K562 (cell line): ENCODE measurements at regions not wholly inside any gene's neighbourhood (a gene's known extent, or its start where the extent isn't known, plus 50 kb on each side); places are given as distances from the start of the nearest gene placed in this dataset.

Experiments used
- ATAC-seq: fragments of 200-7000 bp; cut with Tn5 transposase; 3 replicates; pipeline ENCODE4 v1.9.1; 2020; ENCODE audit warnings: moderate library complexity
- BruUV-seq: library from RNA; stranded (reverse); fragments of 400-500 nt; replicated peaks from 2 replicates; lab custom pipeline; 2021; lab: Mats Ljungman, UMichigan
- CTCF ChIA-PET: fragments of 300-600 bp; formaldehyde crosslinking; extraction: SDS; loops from one replicate; lab custom pipeline; 2021; ENCODE audit warnings: low intra/inter-chr PET ratio; lab: Yijun Ruan, JAX
- POLR2A ChIA-PET: fragments of 300-600, 350-650 bp; sonication (Branson Sonifier 250); formaldehyde crosslinking; extraction: SDS; loops from one replicate; lab custom pipeline; 2021; ENCODE audit warnings: antibody characterized with exemption, inconsistent platforms; lab: Yijun Ruan, JAX
- DNase-seq, 4 experiments: peaks; one replicate each; pipeline versions ENCODE4 v3.0.0 to v3.0.0-alpha.2; 2011 to 2018; ENCODE audit warnings: low spot score in 3 of 4, mixed read lengths in 3 of 4; ENCODE audit errors: extremely low read depth in 1 of 4
- FAIRE-seq: peaks from 2 replicates; lab custom pipeline; 2011; peaks lifted over from hg19 to GRCh38; lab: Jason Lieb, UNC
- H2AFZ ChIP-seq: 2 replicates; pipeline ENCODE4 v1.6.0; 2011; ENCODE audit warnings: low read depth, low read length, control low read depth, inconsistent platforms
- H3K27ac ChIP-seq: fragments of 200-600 bp; 3 replicates; pipeline ENCODE4 v1.8.0; 2011; ENCODE audit warnings: low read depth, mild to moderate bottlenecking, control low read depth, inconsistent platforms, low read length, moderate library complexity, mixed read lengths; ENCODE audit errors: extremely low read depth
- H3K27me3 ChIP-seq, 2 experiments: fragments of 300-600 bp in 1 of 2; 2 replicates in 1 of 2; 3 replicates in 1 of 2; pipeline versions ENCODE4 v1.6.0 to v1.8.0; 2011; ENCODE audit warnings: inconsistent platforms in 2 of 2, low read length in 2 of 2, mild to moderate bottlenecking in 1 of 2, mixed read lengths in 1 of 2, moderate library complexity in 1 of 2; ENCODE audit not compliant: control insufficient read depth in 2 of 2, insufficient read depth in 2 of 2
- H3K36me3 ChIP-seq: fragments of 300-600 bp; 3 replicates; pipeline ENCODE4 v1.8.0; 2011; ENCODE audit warnings: mild to moderate bottlenecking, low read length, inconsistent platforms; ENCODE audit not compliant: control insufficient read depth, insufficient read depth
- H3K4me1 ChIP-seq, 2 experiments: fragments of 200-600 bp in 1 of 2; replicated peaks in 1 of 2; 2 replicates in 1 of 2; 3 replicates in 1 of 2; pipeline versions ENCODE4 v1.5.1 to v1.8.0; 2011; ENCODE audit warnings: inconsistent platforms in 2 of 2, low read length in 2 of 2, mild to moderate bottlenecking in 1 of 2, mixed read lengths in 1 of 2, moderate library complexity in 1 of 2; ENCODE audit not compliant: control insufficient read depth in 2 of 2, insufficient read depth in 2 of 2
- H3K4me2 ChIP-seq: 2 replicates; pipeline ENCODE4 v1.6.1; 2011; ENCODE audit warnings: low read length, control low read depth, inconsistent platforms, mixed read lengths; ENCODE audit not compliant: insufficient read depth
- H3K4me3 ChIP-seq: fragments of 200-600 bp; sonication (generic), shearing (Covaris generic); 2 replicates; pipeline ENCODE4 v1.5.1; 2016; ENCODE audit warnings: control low read depth, inconsistent platforms
- H3K79me2 ChIP-seq: fragments of 200-600 bp; 3 replicates; pipeline ENCODE4 v1.8.0; 2011; ENCODE audit warnings: low read length, inconsistent platforms; ENCODE audit not compliant: control insufficient read depth, insufficient read depth
- H3K9ac ChIP-seq, 2 experiments: 2 replicates each; pipeline versions ENCODE4 v1.6.0 to v1.6.1; 2011; ENCODE audit warnings: low read depth in 2 of 2, low read length in 2 of 2, control low read depth in 1 of 2, inconsistent platforms in 1 of 2, mild to moderate bottlenecking in 1 of 2, mixed read lengths in 1 of 2; ENCODE audit not compliant: insufficient read depth in 1 of 2
- H3K9me1 ChIP-seq: one replicate; pipeline ENCODE4 v1.6.0; 2011; ENCODE audit warnings: inconsistent platforms, mild to moderate bottlenecking, low read length, moderate library complexity; ENCODE audit not compliant: control insufficient read depth, insufficient read depth
- H3K9me3 ChIP-seq: replicated peaks from 2 replicates; pipeline ENCODE4 v1.5.1; 2011; ENCODE audit warnings: low read depth, low read length, inconsistent platforms; ENCODE audit not compliant: control insufficient read depth, insufficient read depth
- H4K20me1 ChIP-seq: replicated peaks from 2 replicates; pipeline ENCODE4 v1.6.1; 2011; ENCODE audit warnings: low read length, inconsistent platforms, mixed read lengths; ENCODE audit not compliant: control insufficient read depth, insufficient read depth
- BDP1 ChIP-seq: IDR thresholded peaks from 3 replicates; pipeline ENCODE4 v1.6.1; 2011; ENCODE audit not compliant: insufficient read length, insufficient read depth
- CAMTA2 ChIP-seq: fragments of 250-450 bp; sonication (Bioruptor Pico); conservative IDR thresholded peaks from 2 replicates; pipeline ENCODE4 v1.5.1; 2022
- CCAR2 ChIP-seq: fragments of 200-400 bp; formaldehyde crosslinking; IDR thresholded peaks from 2 replicates; pipeline ENCODE4 v1.6.1; 2017; ENCODE audit warnings: mild to moderate bottlenecking, low read depth, low read length
- CEBPG ChIP-seq, 3 experiments: fragments of 200-800 bp in 1 of 3; sonication (Bioruptor generic) in 1 of 3; sonication (generic) in 1 of 3; formaldehyde crosslinking in 1 of 3; IDR thresholded peaks in 2 of 3; conservative IDR thresholded peaks in 1 of 3; 2 replicates each; pipeline versions ENCODE4 v1.6.1 to v1.8.0; 2016 to 2022; ENCODE audit warnings: missing compliant biosample characterization in 2 of 3, missing genetic modification characterization in 2 of 3, mild to moderate bottlenecking in 1 of 3, missing genetic modification reagents in 1 of 3
- CREB1 ChIP-seq, 2 experiments: sonication (generic) in 1 of 2; formaldehyde crosslinking in 1 of 2; IDR thresholded peaks; 2 replicates each; pipeline versions ENCODE4 v1.6.1 to v1.8.0; 2012 to 2022; ENCODE audit warnings: inconsistent platforms in 1 of 2, mild to moderate bottlenecking in 1 of 2, missing genetic modification reagents in 1 of 2, moderate library complexity in 1 of 2
- FOS ChIP-seq: IDR thresholded peaks from 3 replicates; pipeline ENCODE4 v1.6.1; 2011; ENCODE audit not compliant: insufficient read length; ENCODE audit errors: extremely low read depth
- FOXM1 ChIP-seq, 2 experiments: fragments of 450-650 bp in 1 of 2; sonication (generic) in 1 of 2; formaldehyde crosslinking in 1 of 2; IDR thresholded peaks; 2 replicates each; pipeline versions ENCODE4 v1.6.1 to v1.9.0; 2017 to 2022; ENCODE audit warnings: low read depth in 2 of 2, mild to moderate bottlenecking in 2 of 2, missing genetic modification reagents in 1 of 2, moderate library complexity in 1 of 2
- GTF2A2 ChIP-seq: IDR thresholded peaks from 2 replicates; pipeline ENCODE4 v1.6.1; 2016; ENCODE audit warnings: mild to moderate bottlenecking, missing genetic modification characterization, missing compliant biosample characterization
- POLR3G ChIP-seq: IDR thresholded peaks from 2 replicates; pipeline ENCODE4 v1.6.1; 2011; ENCODE audit not compliant: insufficient read length, insufficient replicate concordance; ENCODE audit errors: extremely low read depth
- ZNF507 ChIP-seq: conservative IDR thresholded peaks from 2 replicates; pipeline ENCODE4 v1.6.1; 2017; ENCODE audit warnings: missing genetic modification characterization, missing compliant biosample characterization
- ZNF780A ChIP-seq: fragments of 250-450 bp; sonication (Bioruptor Pico); IDR thresholded peaks from 2 replicates; pipeline ENCODE4 v1.5.0; 2021; ENCODE audit warnings: mild to moderate bottlenecking
- WGBS: fragments of 100-300 bp; shearing (Covaris generic); methylation state at CpG from one replicate; pipeline ENCODE4 v1.1.6; 2016; ENCODE audit warnings: low coverage, mixed read lengths; ENCODE audit not compliant: insufficient coverage; ENCODE audit errors: missing lambda C conversion rate; 5-methylcytosine and 5-hydroxymethylcytosine counted together
- in situ Hi-C: fragments of 300-500 bp; cut with MboI; formaldehyde crosslinking; loops from 4 replicates; pipeline ENCODE4 v1.15.0; 2018; ENCODE audit warnings: inconsistent platforms, mixed read lengths
- intact Hi-C: fragments of 100-400 bp; cut with micrococcal nuclease; formaldehyde crosslinking; loops from 2 replicates; pipeline ENCODE4 v1.14.2; 2022
- TF ChIP-seq, protein P1 (sequence below): fragments of 250-450 bp; sonication (Bioruptor Pico); IDR thresholded peaks from 2 replicates; pipeline ENCODE4 v1.4.0; 2020; ENCODE audit warnings: mild to moderate bottlenecking, moderate library complexity
- TF ChIP-seq, protein P2 (sequence below): fragments of 450-650 bp; IDR thresholded peaks from 2 replicates; pipeline ENCODE4 v1.6.1; 2016; ENCODE audit warnings: low read depth, mild to moderate bottlenecking, moderate library complexity
- TF ChIP-seq, protein P3 (sequence below): IDR thresholded peaks from 2 replicates; pipeline ENCODE4 v1.6.1; 2011; ENCODE audit not compliant: insufficient read length; ENCODE audit errors: extremely low read depth
- TF ChIP-seq, protein P4 (sequence below): IDR thresholded peaks from 3 replicates; pipeline ENCODE4 v1.6.1; 2011; ENCODE audit warnings: borderline replicate concordance, mild to moderate bottlenecking, moderate library complexity; ENCODE audit not compliant: insufficient read length; ENCODE audit errors: extremely low read depth

DNA sequence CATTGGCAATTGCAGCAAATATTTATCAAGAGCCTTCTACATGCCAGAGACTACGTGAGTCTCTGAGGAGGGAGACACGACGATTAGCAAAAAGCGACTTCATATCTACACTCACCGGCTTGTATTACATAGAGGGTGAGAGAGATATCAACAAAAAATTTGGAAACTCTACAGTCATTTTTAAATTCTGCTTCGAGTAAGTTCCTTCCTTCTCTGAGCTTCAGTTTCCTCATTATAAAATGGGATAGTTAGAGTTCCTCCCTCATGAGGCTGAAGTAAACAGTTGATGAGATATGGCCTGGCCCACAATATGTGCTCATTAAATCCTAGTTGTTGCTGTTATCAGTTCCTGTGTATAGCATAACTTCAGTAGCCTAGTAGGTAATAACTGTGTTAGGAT, 64.1 kb upstream of the SIRPA start:
- Histone ChIP-seq H3K27me3 (peaks cover 0 to 15% of the 10 kb centered on the region in 2 experiments; a peak in 2 of 5 replicates), H3K4me3 (no peak overlapping the region), H3K4me1 (no peaks in the 10 kb centered on the region), H3K79me2 (no peaks in the 10 kb centered on the region), H3K9me3 (no peaks in the 10 kb centered on the region), H2AFZ (no peak overlapping the region), H3K9ac (no peak overlapping the region), H3K36me3 (no peaks in the 10 kb centered on the region), H3K9me1 (no peaks in the 10 kb centered on the region), H3K4me2 (no peak overlapping the region), H3K27ac (no peak overlapping the region), H4K20me1 (no peaks in the 10 kb centered on the region)
- ATAC-seq (no peak), DNase-seq (no peak), FAIRE-seq (no peak)
- WGBS: 3% methylated on average over 6 of the region's 6 CpGs
- intact Hi-C loops: no loop called here
- ChIA-PET CTCF (no interaction called here), POLR2A (no interaction called here)
- in situ Hi-C loops: no loop called here
- BruUV-seq: no TSS peak
- TF ChIP-seq CEBPG (CRISPR knock-in tag; IDR thresholded peaks at IDR 0.05) (no peak), CEBPG (tag; conservative IDR thresholded peaks at IDR 0.05 in 1 of 2, IDR thresholded peaks at IDR 0.05 in 1 of 2) (no peak), CCAR2 (no peak), BDP1 (no peak), CREB1 (IDR thresholded peaks at IDR 0.05) (no peak), CREB1 (CRISPR knock-in tag; IDR thresholded peaks at IDR 0.05) (no peak), FOS (no peak), ZNF780A (no peak), ZNF507 (tag) (no peak), CAMTA2 (no peak), GTF2A2 (tag) (no peak), POLR3G (no peak), FOXM1 (IDR thresholded peaks at IDR 0.05; ENCODE audit: low read depth) (no peak), FOXM1 (CRISPR knock-in tag; IDR thresholded peaks at IDR 0.05; ENCODE audit: low read depth) (no peak)
- TF ChIP-seq, protein P1, sequence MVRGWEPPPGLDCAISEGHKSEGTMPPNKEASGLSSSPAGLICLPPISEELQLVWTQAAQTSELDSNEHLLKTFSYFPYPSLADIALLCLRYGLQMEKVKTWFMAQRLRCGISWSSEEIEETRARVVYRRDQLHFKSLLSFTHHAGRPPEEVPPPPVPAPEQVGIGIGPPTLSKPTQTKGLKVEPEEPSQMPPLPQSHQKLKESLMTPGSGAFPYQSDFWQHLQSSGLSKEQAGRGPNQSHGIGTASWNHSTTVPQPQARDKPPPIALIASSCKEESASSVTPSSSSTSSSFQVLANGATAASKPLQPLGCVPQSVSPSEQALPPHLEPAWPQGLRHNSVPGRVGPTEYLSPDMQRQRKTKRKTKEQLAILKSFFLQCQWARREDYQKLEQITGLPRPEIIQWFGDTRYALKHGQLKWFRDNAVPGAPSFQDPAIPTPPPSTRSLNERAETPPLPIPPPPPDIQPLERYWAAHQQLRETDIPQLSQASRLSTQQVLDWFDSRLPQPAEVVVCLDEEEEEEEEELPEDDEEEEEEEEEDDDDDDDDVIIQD (CRISPR knock-in tag): no peak
- TF ChIP-seq, protein P2, sequence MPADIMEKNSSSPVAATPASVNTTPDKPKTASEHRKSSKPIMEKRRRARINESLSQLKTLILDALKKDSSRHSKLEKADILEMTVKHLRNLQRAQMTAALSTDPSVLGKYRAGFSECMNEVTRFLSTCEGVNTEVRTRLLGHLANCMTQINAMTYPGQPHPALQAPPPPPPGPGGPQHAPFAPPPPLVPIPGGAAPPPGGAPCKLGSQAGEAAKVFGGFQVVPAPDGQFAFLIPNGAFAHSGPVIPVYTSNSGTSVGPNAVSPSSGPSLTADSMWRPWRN: no peak
- TF ChIP-seq, protein P3, sequence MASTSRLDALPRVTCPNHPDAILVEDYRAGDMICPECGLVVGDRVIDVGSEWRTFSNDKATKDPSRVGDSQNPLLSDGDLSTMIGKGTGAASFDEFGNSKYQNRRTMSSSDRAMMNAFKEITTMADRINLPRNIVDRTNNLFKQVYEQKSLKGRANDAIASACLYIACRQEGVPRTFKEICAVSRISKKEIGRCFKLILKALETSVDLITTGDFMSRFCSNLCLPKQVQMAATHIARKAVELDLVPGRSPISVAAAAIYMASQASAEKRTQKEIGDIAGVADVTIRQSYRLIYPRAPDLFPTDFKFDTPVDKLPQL: no peak
- TF ChIP-seq, protein P4, sequence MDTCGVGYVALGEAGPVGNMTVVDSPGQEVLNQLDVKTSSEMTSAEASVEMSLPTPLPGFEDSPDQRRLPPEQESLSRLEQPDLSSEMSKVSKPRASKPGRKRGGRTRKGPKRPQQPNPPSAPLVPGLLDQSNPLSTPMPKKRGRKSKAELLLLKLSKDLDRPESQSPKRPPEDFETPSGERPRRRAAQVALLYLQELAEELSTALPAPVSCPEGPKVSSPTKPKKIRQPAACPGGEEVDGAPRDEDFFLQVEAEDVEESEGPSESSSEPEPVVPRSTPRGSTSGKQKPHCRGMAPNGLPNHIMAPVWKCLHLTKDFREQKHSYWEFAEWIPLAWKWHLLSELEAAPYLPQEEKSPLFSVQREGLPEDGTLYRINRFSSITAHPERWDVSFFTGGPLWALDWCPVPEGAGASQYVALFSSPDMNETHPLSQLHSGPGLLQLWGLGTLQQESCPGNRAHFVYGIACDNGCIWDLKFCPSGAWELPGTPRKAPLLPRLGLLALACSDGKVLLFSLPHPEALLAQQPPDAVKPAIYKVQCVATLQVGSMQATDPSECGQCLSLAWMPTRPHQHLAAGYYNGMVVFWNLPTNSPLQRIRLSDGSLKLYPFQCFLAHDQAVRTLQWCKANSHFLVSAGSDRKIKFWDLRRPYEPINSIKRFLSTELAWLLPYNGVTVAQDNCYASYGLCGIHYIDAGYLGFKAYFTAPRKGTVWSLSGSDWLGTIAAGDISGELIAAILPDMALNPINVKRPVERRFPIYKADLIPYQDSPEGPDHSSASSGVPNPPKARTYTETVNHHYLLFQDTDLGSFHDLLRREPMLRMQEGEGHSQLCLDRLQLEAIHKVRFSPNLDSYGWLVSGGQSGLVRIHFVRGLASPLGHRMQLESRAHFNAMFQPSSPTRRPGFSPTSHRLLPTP: no peak
